ENCODE measurements at regions not wholly inside any gene's neighbourhood (a gene's known extent, or its start where the extent isn't known, plus 50 kb on each side); places are given as distances from the start of the nearest gene placed in this dataset.

- TF ChIP-seq CTCF (optimal IDR thresholded peaks at IDR 0.05 in 1 of 3, IDR thresholded peaks at IDR 0.05 in 1 of 3, conservative IDR thresholded peaks at IDR 0.05 in 1 of 3; ENCODE audit: extremely low read depth in 1 of 3, insufficient read depth in 2 of 3, low read length in 3 of 3) (no peak), EZH2 (IDR thresholded peaks at IDR 0.05; ENCODE audit: low read length) (no peak)
These were observed 92.9 kb upstream of the SSBP2 start for GRCh38 chr5:81843845-81844244.
